CD4-positive, alpha-beta T cell treated with Interferon alpha-2 for 1 hour (primary cell): ENCODE measurements at regions not wholly inside any gene's neighbourhood (a gene's known extent, or its start where the extent isn't known, plus 50 kb on each side); places are given as distances from the start of the nearest gene placed in this dataset.

ENCODE experiments used
- DNase-seq, 2 donors: peaks; one replicate each; pipeline ENCODE4 v3.0.0-alpha.2; 2020 to 2022

- DNase-seq: no peak
Measured at GRCh38 chr12:90064852-90065801, 356.5 kb upstream of the ATP2B1 start.

GRCh38 chr12:90062799-90063198 lies 354.2 kb upstream of the ATP2B1 start:
- DNase-seq: peak in 1 of 2 donors; percentile 10

- DNase-seq: no peak
Measured at GRCh38 chr12:90061809-90062208, 353.2 kb upstream of the ATP2B1 start.

GRCh38 chr12:90060031-90060430 lies 351.4 kb upstream of the ATP2B1 start:
- no peak for DNase-seq

- DNase-seq: no peak
Measured at GRCh38 chr12:90058704-90059103, 350.1 kb upstream of the ATP2B1 start.

- DNase-seq: no peak
Measured at GRCh38 chr12:90055071-90055470, 346.4 kb upstream of the ATP2B1 start.

- no peak for DNase-seq
Measured at GRCh38 chr12:90048918-90049317, 340.3 kb upstream of the ATP2B1 start.

GRCh38 chr12:90045559-90045958 lies 336.9 kb upstream of the ATP2B1 start:
- no peak for DNase-seq

GRCh38 chr12:90044069-90044468 lies 335.4 kb upstream of the ATP2B1 start:
- no peak for DNase-seq

- no peak for DNase-seq
Measured at GRCh38 chr12:90042920-90043641, 334.4 kb upstream of the ATP2B1 start.

- no peak for DNase-seq
Measured at GRCh38 chr12:90038289-90038688, 329.7 kb upstream of the ATP2B1 start.

GRCh38 chr12:90037740-90038139 lies 329.1 kb upstream of the ATP2B1 start:
- no peak for DNase-seq

- peak in 1 of 2 donors; percentile 10 for DNase-seq
Measured at GRCh38 chr12:90036637-90037036, 328.0 kb upstream of the ATP2B1 start.

GRCh38 chr12:90030726-90031125 lies 322.1 kb upstream of the ATP2B1 start:
- DNase-seq: no peak

GRCh38 chr12:90029317-90029716 lies 320.7 kb upstream of the ATP2B1 start:
- no peak for DNase-seq

- no peak for DNase-seq
Measured at GRCh38 chr12:90028635-90029051, 320.0 kb upstream of the ATP2B1 start.

GRCh38 chr12:90027889-90028634 lies 319.4 kb upstream of the ATP2B1 start:
- no peak for DNase-seq

GRCh38 chr12:90027041-90027440 lies 318.4 kb upstream of the ATP2B1 start:
- no peak for DNase-seq

- DNase-seq: no peak
Measured at GRCh38 chr12:90026516-90026915, 317.9 kb upstream of the ATP2B1 start.

GRCh38 chr12:90024262-90024661 lies 315.6 kb upstream of the ATP2B1 start:
- no peak for DNase-seq

GRCh38 chr12:90023207-90023900 lies 314.7 kb upstream of the ATP2B1 start:
- no peak for DNase-seq

GRCh38 chr12:90021795-90022440 lies 313.3 kb upstream of the ATP2B1 start:
- no peak for DNase-seq
